GM23338 (cell line): ENCODE measurements at regions not wholly inside any gene's neighbourhood (a gene's known extent, or its start where the extent isn't known, plus 50 kb on each side); places are given as distances from the start of the nearest gene placed in this dataset.

Experiments used
- ATAC-seq: fragments of 200-7000 bp; cut with Tn5 transposase; 3 replicates; pipeline ENCODE4 v1.9.1; 2020
- DNase-seq: peaks from one replicate; pipeline ENCODE4 v3.0.0-alpha.2; 2015; ENCODE audit warnings: low spot score
- H2AFZ ChIP-seq: fragments of 200-600 bp; sonication (generic); 2 replicates; pipeline ENCODE4 v1.8.0; 2016; ENCODE audit warnings: antibody characterized with exemption, mild to moderate bottlenecking, moderate library complexity
- H3F3A ChIP-seq: fragments of 200-600 bp; sonication (generic); replicated peaks from 2 replicates; pipeline ENCODE4 v1.8.0; 2017; ENCODE audit warnings: antibody characterized with exemption, mixed run types, low read depth
- H3K27ac ChIP-seq: fragments of 200-600 bp; sonication (generic); 2 replicates; pipeline ENCODE4 v1.6.1; 2016; ENCODE audit warnings: low read depth
- H3K27me3 ChIP-seq: fragments of 200-600 bp; sonication (generic); 2 replicates; pipeline ENCODE4 v1.8.0; 2016; ENCODE audit warnings: mild to moderate bottlenecking, mixed run types, moderate library complexity; ENCODE audit not compliant: insufficient read depth
- H3K36me3 ChIP-seq: fragments of 200-600 bp; sonication (generic); 2 replicates; pipeline ENCODE4 v1.8.0; 2016; ENCODE audit warnings: mild to moderate bottlenecking; ENCODE audit not compliant: insufficient read depth
- H3K4me1 ChIP-seq: fragments of 200-600 bp; sonication (generic); 2 replicates; pipeline ENCODE4 v1.8.0; 2016; ENCODE audit warnings: mild to moderate bottlenecking, moderate library complexity; ENCODE audit not compliant: insufficient read depth
- H3K4me2 ChIP-seq: fragments of 200-600 bp; sonication (generic); 2 replicates; pipeline ENCODE4 v1.7.1; 2017; ENCODE audit warnings: mixed run types
- H3K4me3 ChIP-seq: fragments of 200-600 bp; sonication (generic); 2 replicates; pipeline ENCODE4 v1.6.1; 2016; ENCODE audit warnings: mixed run types
- H3K79me2 ChIP-seq: fragments of 200-600 bp; sonication (generic); replicated peaks from 2 replicates; pipeline ENCODE4 v1.8.0; 2017; ENCODE audit warnings: mild to moderate bottlenecking; ENCODE audit not compliant: insufficient read depth
- H3K9me2 ChIP-seq: fragments of 200-600 bp; sonication (generic); 2 replicates; pipeline ENCODE4 v1.8.0; 2017; ENCODE audit not compliant: insufficient read depth
- H4K20me1 ChIP-seq: fragments of 200-600 bp; sonication (generic); replicated peaks from 2 replicates; pipeline ENCODE4 v1.8.0; 2017; ENCODE audit warnings: mild to moderate bottlenecking; ENCODE audit not compliant: insufficient read depth
- H3K27ac Mint-ChIP-seq: 2 replicates; pipeline ENCODE4 v1.8.0; 2020; ENCODE audit warnings: inconsistent platforms, mild to moderate bottlenecking, moderate library complexity, mixed read lengths
- H3K27me3 Mint-ChIP-seq: 3 replicates; pipeline ENCODE4 v1.8.0; 2022; ENCODE audit warnings: low read depth, mild to moderate bottlenecking, moderate library complexity, mixed read lengths, inconsistent platforms; ENCODE audit not compliant: insufficient read depth, poor library complexity
- H3K36me3 Mint-ChIP-seq: 3 replicates; pipeline ENCODE4 v1.8.0; 2021; ENCODE audit warnings: low read depth, mild to moderate bottlenecking, inconsistent platforms, moderate library complexity, mixed read lengths
- H3K4me1 Mint-ChIP-seq: 3 replicates; pipeline ENCODE4 v1.8.0; 2020; ENCODE audit warnings: mild to moderate bottlenecking, inconsistent platforms, mixed read lengths
- H3K4me3 Mint-ChIP-seq: 3 replicates; pipeline ENCODE4 v1.8.0; 2021; ENCODE audit warnings: moderate library complexity, mild to moderate bottlenecking, inconsistent platforms, mixed read lengths
- H3K9me3 Mint-ChIP-seq: 3 replicates; pipeline ENCODE4 v1.8.0; 2020; ENCODE audit warnings: moderate library complexity, mild to moderate bottlenecking, inconsistent platforms, mixed read lengths
- CREB1 ChIP-seq: fragments of 250-450 bp; sonication (Bioruptor Pico); IDR thresholded peaks from 2 replicates; pipeline ENCODE4 v1.5.0; 2020; ENCODE audit warnings: low read depth, mild to moderate bottlenecking, moderate library complexity
- CTCF ChIP-seq, 2 experiments: fragments of 200-600 bp in 1 of 2; sonication (generic) in 1 of 2; conservative IDR thresholded peaks; 2 replicates each; pipeline versions ENCODE4 v1.5.1 to v1.6.1; 2016 to 2017; ENCODE audit warnings: antibody characterized with exemption in 2 of 2, low read depth in 2 of 2, mild to moderate bottlenecking in 2 of 2, moderate library complexity in 1 of 2
- ETS1 ChIP-seq: IDR thresholded peaks from 2 replicates; pipeline ENCODE4 v1.6.1; 2016; ENCODE audit warnings: antibody characterized with exemption
- EZH2 ChIP-seq: fragments of 200-600 bp; sonication (generic); IDR thresholded peaks from one replicate; pipeline ENCODE4 v1.8.0; 2017; ENCODE audit warnings: antibody characterized with exemption, mild to moderate bottlenecking, low read depth; ENCODE audit not compliant: unreplicated experiment
- JUNB ChIP-seq: IDR thresholded peaks from one replicate; pipeline ENCODE4 v1.6.1; 2016; ENCODE audit warnings: antibody characterized with exemption; ENCODE audit not compliant: unreplicated experiment
- NANOG ChIP-seq: IDR thresholded peaks from 2 replicates; pipeline ENCODE4 v1.6.1; 2016; ENCODE audit warnings: antibody characterized with exemption, borderline replicate concordance
- POLR2AphosphoS5 ChIP-seq: IDR thresholded peaks from 2 replicates; pipeline ENCODE4 v1.6.1; 2016; ENCODE audit warnings: antibody characterized with exemption, low read depth
- REST ChIP-seq: IDR thresholded peaks from one replicate; pipeline ENCODE4 v1.6.1; 2018; ENCODE audit warnings: antibody characterized with exemption; ENCODE audit not compliant: unreplicated experiment
- STAT1 ChIP-seq: IDR thresholded peaks from one replicate; pipeline ENCODE4 v1.6.1; 2016; ENCODE audit warnings: antibody characterized with exemption; ENCODE audit not compliant: unreplicated experiment
- ZNF331 ChIP-seq: fragments of 250-450 bp; sonication (Bioruptor Pico); IDR thresholded peaks from 2 replicates; pipeline ENCODE4 v1.5.0; 2020; ENCODE audit warnings: low read depth, mild to moderate bottlenecking, moderate library complexity
- TF ChIP-seq, protein P1 (sequence below): fragments of 250-450 bp; sonication (Bioruptor Pico); IDR thresholded peaks from 2 replicates; pipeline ENCODE4 v1.5.0; 2020; ENCODE audit warnings: mild to moderate bottlenecking, moderate library complexity

GRCh38 chr18:27715751-27716150, 461.2 kb downstream of the CDH2 start:
- no peak for ATAC-seq
- peaks cover 9% of the 10 kb centered on the region; the same call in 2 of the 3 replicates for H3K36me3 Mint-ChIP-seq
- no peaks in the 10 kb centered on the region for H3K79me2 ChIP-seq
- H3K4me3 ChIP-seq = no peak overlapping the region
- H3F3A ChIP-seq = no peaks in the 10 kb centered on the region
- no peak overlapping the region for H3K4me2 ChIP-seq
- H3K9me2 ChIP-seq = no peaks in the 10 kb centered on the region; the same call in 1 of the 2 replicates
- no peak overlapping the region for H3K4me3 Mint-ChIP-seq
- peaks cover 52% of the 10 kb centered on the region for H3K4me1 ChIP-seq
- no peaks in the 10 kb centered on the region; the same call in 2 of the 3 replicates for H3K9me3 Mint-ChIP-seq
- peaks cover 3% of the 10 kb centered on the region for H3K27me3 Mint-ChIP-seq
- TF ChIP-seq NANOG = no peak
- TF ChIP-seq CTCF (conservative IDR thresholded peaks at IDR 0.05; ENCODE audit: low read depth in 2 of 2) = no peak
- no peak for TF ChIP-seq STAT1
- TF ChIP-seq JUNB = no peak
- TF ChIP-seq REST = no peak
- TF ChIP-seq, protein P1, sequence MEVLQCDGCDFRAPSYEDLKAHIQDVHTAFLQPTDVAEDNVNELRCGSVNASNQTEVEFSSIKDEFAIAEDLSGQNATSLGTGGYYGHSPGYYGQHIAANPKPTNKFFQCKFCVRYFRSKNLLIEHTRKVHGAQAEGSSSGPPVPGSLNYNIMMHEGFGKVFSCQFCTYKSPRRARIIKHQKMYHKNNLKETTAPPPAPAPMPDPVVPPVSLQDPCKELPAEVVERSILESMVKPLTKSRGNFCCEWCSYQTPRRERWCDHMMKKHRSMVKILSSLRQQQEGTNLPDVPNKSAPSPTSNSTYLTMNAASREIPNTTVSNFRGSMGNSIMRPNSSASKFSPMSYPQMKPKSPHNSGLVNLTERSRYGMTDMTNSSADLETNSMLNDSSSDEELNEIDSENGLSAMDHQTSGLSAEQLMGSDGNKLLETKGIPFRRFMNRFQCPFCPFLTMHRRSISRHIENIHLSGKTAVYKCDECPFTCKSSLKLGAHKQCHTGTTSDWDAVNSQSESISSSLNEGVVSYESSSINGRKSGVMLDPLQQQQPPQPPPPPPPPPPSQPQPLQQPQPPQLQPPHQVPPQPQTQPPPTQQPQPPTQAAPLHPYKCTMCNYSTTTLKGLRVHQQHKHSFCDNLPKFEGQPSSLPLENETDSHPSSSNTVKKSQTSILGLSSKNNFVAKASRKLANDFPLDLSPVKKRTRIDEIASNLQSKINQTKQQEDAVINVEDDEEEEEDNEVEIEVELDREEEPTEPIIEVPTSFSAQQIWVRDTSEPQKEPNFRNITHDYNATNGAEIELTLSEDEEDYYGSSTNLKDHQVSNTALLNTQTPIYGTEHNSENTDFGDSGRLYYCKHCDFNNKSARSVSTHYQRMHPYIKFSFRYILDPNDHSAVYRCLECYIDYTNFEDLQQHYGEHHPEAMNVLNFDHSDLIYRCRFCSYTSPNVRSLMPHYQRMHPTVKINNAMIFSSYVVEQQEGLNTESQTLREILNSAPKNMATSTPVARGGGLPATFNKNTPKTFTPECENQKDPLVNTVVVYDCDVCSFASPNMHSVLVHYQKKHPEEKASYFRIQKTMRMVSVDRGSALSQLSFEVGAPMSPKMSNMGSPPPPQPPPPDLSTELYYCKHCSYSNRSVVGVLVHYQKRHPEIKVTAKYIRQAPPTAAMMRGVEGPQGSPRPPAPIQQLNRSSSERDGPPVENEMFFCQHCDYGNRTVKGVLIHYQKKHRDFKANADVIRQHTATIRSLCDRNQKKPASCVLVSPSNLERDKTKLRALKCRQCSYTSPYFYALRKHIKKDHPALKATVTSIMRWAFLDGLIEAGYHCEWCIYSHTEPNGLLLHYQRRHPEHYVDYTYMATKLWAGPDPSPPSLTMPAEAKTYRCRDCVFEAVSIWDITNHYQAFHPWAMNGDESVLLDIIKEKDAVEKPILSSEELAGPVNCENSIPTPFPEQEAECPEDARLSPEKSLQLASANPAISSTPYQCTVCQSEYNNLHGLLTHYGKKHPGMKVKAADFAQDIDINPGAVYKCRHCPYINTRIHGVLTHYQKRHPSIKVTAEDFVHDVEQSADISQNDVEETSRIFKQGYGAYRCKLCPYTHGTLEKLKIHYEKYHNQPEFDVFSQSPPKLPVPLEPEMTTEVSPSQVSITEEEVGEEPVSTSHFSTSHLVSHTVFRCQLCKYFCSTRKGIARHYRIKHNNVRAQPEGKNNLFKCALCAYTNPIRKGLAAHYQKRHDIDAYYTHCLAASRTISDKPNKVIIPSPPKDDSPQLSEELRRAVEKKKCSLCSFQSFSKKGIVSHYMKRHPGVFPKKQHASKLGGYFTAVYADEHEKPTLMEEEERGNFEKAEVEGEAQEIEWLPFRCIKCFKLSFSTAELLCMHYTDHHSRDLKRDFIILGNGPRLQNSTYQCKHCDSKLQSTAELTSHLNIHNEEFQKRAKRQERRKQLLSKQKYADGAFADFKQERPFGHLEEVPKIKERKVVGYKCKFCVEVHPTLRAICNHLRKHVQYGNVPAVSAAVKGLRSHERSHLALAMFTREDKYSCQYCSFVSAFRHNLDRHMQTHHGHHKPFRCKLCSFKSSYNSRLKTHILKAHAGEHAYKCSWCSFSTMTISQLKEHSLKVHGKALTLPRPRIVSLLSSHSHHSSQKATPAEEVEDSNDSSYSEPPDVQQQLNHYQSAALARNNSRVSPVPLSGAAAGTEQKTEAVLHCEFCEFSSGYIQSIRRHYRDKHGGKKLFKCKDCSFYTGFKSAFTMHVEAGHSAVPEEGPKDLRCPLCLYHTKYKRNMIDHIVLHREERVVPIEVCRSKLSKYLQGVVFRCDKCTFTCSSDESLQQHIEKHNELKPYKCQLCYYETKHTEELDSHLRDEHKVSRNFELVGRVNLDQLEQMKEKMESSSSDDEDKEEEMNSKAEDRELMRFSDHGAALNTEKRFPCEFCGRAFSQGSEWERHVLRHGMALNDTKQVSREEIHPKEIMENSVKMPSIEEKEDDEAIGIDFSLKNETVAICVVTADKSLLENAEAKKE = no peak
- no peak for TF ChIP-seq CREB1 (CRISPR knock-in tag)
- no peak for TF ChIP-seq ZNF331 (CRISPR knock-in tag)
- TF ChIP-seq POLR2AphosphoS5 = no peak
- no peak for TF ChIP-seq EZH2
- no peak for TF ChIP-seq ETS1
- peaks cover 65% of the 10 kb centered on the region for H3K4me1 Mint-ChIP-seq
- no peak overlapping the region for H3K27ac ChIP-seq
- no peak overlapping the region for H2AFZ ChIP-seq
- no peaks in the 10 kb centered on the region for H3K36me3 ChIP-seq
- DNase-seq = no peak
- H3K27me3 ChIP-seq = no peaks in the 10 kb centered on the region
- H4K20me1 ChIP-seq = no peaks in the 10 kb centered on the region
- H3K27ac Mint-ChIP-seq = no peak overlapping the region
